Osteocyte (in vitro differentiated cells): ENCODE measurements at regions not wholly inside any gene's neighbourhood (a gene's known extent, or its start where the extent isn't known, plus 50 kb on each side); places are given as distances from the start of the nearest gene placed in this dataset.
"Not testable (repeated sequence)": the region's sequence is repeated elsewhere in the genome, so short reads cannot be mapped to it uniquely, and the experiment has no call there.

Experiments
- DNase-seq: peaks from one replicate; pipeline ENCODE4 v3.0.0; 2021; ENCODE audit warnings: mixed read lengths; ENCODE audit not compliant: unreplicated experiment; ENCODE audit errors: extremely low spot score
- H3K27ac Mint-ChIP-seq: one replicate; pipeline ENCODE4 v1.8.0; 2021; ENCODE audit warnings: mild to moderate bottlenecking, mixed read lengths; ENCODE audit not compliant: unreplicated experiment
- H3K27me3 Mint-ChIP-seq: one replicate; pipeline ENCODE4 v1.8.0; 2021; ENCODE audit warnings: mixed read lengths; ENCODE audit not compliant: unreplicated experiment
- H3K36me3 Mint-ChIP-seq: one replicate; pipeline ENCODE4 v1.8.0; 2021; ENCODE audit warnings: mixed read lengths; ENCODE audit not compliant: unreplicated experiment
- H3K4me1 Mint-ChIP-seq: one replicate; pipeline ENCODE4 v1.8.0; 2021; ENCODE audit warnings: mixed read lengths; ENCODE audit not compliant: unreplicated experiment
- H3K4me3 Mint-ChIP-seq: one replicate; pipeline ENCODE4 v1.8.0; 2021; ENCODE audit warnings: mild to moderate bottlenecking, moderate library complexity, mixed read lengths; ENCODE audit not compliant: unreplicated experiment
- H3K9me3 Mint-ChIP-seq: one replicate; pipeline ENCODE4 v1.8.0; 2021; ENCODE audit warnings: mixed read lengths; ENCODE audit not compliant: unreplicated experiment
- CTCF ChIP-seq: fragments of 200-600 bp; sonication (generic); IDR thresholded peaks from 2 replicates; pipeline ENCODE4 v1.5.0; 2021; ENCODE audit warnings: antibody characterized with exemption, mild to moderate bottlenecking, moderate library complexity

GRCh38 chr6:10174056-10174455 lies 240.8 kb downstream of the TFAP2A start:
- H3K36me3 Mint-ChIP-seq: no peaks in the 10 kb centered on the region
- DNase-seq: no peak
- H3K27me3 Mint-ChIP-seq: no peaks in the 10 kb centered on the region
- H3K4me1 Mint-ChIP-seq: peaks cover 17% of the 10 kb centered on the region
- H3K9me3 Mint-ChIP-seq: no peaks in the 10 kb centered on the region
- H3K27ac Mint-ChIP-seq: no peak overlapping the region
- no peak for TF ChIP-seq CTCF
- H3K4me3 Mint-ChIP-seq: no peak overlapping the region

- H3K36me3 Mint-ChIP-seq, DNase-seq, H3K27ac Mint-ChIP-seq, H3K9me3 Mint-ChIP-seq, H3K4me1 Mint-ChIP-seq, H3K27me3 Mint-ChIP-seq, H3K4me3 Mint-ChIP-seq: not testable (repeated sequence)
Observed at GRCh38 chr6:10171706-10172105, 243.2 kb downstream of the TFAP2A start.

DNA sequence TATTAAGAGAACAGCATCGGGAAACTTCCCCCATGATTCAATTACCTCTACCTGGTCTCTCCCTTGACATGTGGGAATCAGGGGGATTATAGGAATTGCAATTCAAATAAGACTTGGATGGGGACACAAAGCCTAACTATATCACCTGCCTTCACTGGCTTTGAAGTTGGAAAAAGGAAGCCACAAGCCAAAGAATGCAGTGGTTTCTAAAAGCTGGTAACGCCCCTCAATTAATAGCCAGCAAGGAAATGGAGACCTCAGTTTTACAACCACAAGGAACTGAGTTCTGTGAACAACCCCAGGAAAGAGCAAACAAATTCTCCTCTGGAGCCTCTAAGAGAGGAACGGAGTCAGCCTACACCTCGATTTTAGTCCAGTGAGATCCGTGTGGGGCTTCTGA lies 244.1 kb downstream of the TFAP2A start:
- Mint-ChIP-seq H3K27ac (no peak overlapping the region), H3K9me3 (no peaks in the 10 kb centered on the region), H3K36me3 (no peaks in the 10 kb centered on the region), H3K4me3 (no peak overlapping the region), H3K4me1 (peaks cover 2% of the 10 kb centered on the region), H3K27me3 (no peaks in the 10 kb centered on the region)
- DNase-seq: no peak
- TF ChIP-seq CTCF: no peak

GRCh38 chr6:10166031-10166430 lies 248.8 kb downstream of the TFAP2A start:
- no peak for DNase-seq
- H3K4me3 Mint-ChIP-seq: no peak overlapping the region
- no peaks in the 10 kb centered on the region for H3K27me3 Mint-ChIP-seq
- no peaks in the 10 kb centered on the region for H3K4me1 Mint-ChIP-seq
- no peaks in the 10 kb centered on the region for H3K9me3 Mint-ChIP-seq
- TF ChIP-seq CTCF: no peak
- H3K27ac Mint-ChIP-seq: no peak overlapping the region
- H3K36me3 Mint-ChIP-seq: no peaks in the 10 kb centered on the region

DNA sequence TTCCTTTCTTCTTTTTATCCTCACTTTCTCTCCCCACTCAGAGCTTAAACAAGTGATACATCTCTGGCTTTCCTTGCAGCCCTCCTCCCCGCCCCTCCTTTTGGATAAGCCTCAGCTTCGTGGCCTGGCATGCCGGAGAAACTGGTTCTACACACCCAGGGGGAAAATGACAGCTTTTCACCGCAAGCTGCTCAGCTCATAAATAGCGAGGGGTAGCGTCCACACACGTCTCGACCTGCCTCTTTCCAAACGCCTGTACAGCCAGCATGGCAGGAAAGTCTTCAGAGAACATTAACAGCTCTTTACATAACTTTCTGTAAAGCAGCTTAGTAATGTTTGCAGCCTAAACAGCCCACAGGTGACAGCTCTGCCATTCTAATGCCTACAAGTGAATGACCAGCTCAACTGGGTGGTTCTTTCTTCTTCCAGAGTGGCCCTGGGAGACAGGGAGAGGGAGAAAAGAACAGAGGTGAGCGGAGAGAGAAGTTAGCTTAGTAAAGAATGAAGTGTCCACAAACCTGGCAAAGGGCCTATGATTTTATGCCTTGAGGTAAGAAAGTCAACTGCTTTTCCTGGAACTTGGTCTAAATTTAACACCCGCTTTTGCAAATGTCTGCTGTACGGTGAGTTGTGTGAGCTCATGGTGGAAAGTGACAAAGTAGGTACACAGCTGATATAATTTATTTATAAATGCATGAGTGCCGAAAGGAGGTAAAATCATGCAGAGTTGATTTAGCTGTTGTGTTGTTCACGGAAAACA lies 251.5 kb downstream of the TFAP2A start:
- peaks cover 4% of the 10 kb centered on the region for H3K9me3 Mint-ChIP-seq
- DNase-seq: no peak
- no peak for TF ChIP-seq CTCF

GRCh38 chr6:10156875-10157274 lies 258.0 kb downstream of the TFAP2A start:
- H3K4me1 Mint-ChIP-seq: peaks cover 17% of the 10 kb centered on the region

More for the DNA sequence above, 251.5 kb downstream of the TFAP2A start:
- Mint-ChIP-seq H3K27me3 (no peaks in the 10 kb centered on the region), H3K4me1 (no peaks in the 10 kb centered on the region), H3K4me3 (no peak overlapping the region), H3K27ac (no peak overlapping the region), H3K36me3 (no peaks in the 10 kb centered on the region)

More at GRCh38 chr6:10156875-10157274, 258.0 kb downstream of the TFAP2A start:
- no peak for DNase-seq
- no peak for TF ChIP-seq CTCF
- no peak overlapping the region for H3K4me3 Mint-ChIP-seq
- H3K36me3 Mint-ChIP-seq: no peaks in the 10 kb centered on the region
- H3K27me3 Mint-ChIP-seq: no peaks in the 10 kb centered on the region
- peaks cover 4% of the 10 kb centered on the region for H3K9me3 Mint-ChIP-seq
- H3K27ac Mint-ChIP-seq: no peak overlapping the region
